ENCODE measurements at regions not wholly inside any gene's neighbourhood (a gene's known extent, or its start where the extent isn't known, plus 50 kb on each side); places are given as distances from the start of the nearest gene placed in this dataset.

DNA sequence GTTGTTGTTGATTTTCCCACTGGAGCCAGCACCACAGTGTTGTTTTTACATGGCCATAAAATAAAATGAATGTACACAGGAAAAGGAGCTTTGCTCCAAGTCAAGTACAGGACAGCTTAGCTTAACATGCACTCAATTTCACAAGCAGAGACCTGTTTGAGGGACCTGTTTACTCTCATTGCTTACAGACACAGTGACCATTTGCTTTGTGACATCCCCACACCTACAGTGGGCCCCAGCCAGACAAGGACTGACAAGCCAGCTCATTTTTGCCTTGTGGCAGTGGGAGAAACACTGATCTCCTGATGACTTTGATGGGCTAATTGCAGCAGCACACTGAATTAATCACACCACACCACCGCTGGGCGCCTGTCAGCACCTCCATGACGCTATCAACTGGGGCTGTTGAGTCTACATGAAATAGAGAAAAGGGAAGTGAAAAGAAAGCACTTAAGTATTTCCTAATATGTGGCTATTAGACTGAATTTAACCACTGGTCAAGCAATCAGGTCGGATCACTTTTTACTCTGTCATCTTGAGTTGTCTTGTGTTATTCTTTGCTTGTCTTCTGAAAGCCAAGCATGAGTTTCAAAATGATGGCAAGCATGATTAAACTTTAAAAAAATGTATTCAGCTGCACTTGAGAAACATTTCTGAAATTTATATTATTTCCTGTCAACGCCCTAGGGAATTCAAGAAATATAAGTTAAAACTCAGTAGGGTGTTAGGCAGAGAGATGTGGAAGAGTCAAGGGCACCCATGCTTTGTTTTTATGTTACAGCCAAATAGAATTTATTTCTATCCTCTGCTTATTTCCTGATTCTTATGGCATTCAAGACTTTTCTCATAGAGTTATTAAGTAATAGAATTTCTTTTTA is 557.7 kb downstream of the RAB28 start (continued):
- TF ChIP-seq RCOR2 (CRISPR knock-in tag; IDR thresholded peaks at IDR 0.05) (no peak), HNRNPLL (IDR thresholded peaks at IDR 0.05; ENCODE audit: low read depth, low read length, poor library complexity, severe bottlenecking) (no peak), ZNF432 (CRISPR knock-in tag; IDR thresholded peaks at IDR 0.05; ENCODE audit: borderline replicate concordance) (no peak), ZFP62 (CRISPR knock-in tag; IDR thresholded peaks at IDR 0.05) (no peak), ZNF124 (CRISPR knock-in tag; IDR thresholded peaks at IDR 0.05) (peak; percentile 49; the same call in 1 of the 2 replicates), FOXK1 (CRISPR knock-in tag; IDR thresholded peaks at IDR 0.05; ENCODE audit: borderline replicate concordance, low read depth) (peak; percentile 89), RORA (CRISPR knock-in tag; IDR thresholded peaks at IDR 0.05) (no peak), MED1 (CRISPR knock-in tag; IDR thresholded peaks at IDR 0.05) (peak; percentile 82), ZNF101 (CRISPR knock-in tag; IDR thresholded peaks at IDR 0.05; ENCODE audit: borderline replicate concordance, low read depth) (no peak), ZBTB21 (CRISPR knock-in tag; IDR thresholded peaks at IDR 0.05) (no peak), GATAD2A (CRISPR knock-in tag; IDR thresholded peaks at IDR 0.05) (peak; percentile 89), KDM1A (CRISPR knock-in tag; IDR thresholded peaks at IDR 0.05) (no peak), SRF (IDR thresholded peaks at IDR 0.05; ENCODE audit: low read depth, low read length) (no peak), FOXO1 (CRISPR knock-in tag; IDR thresholded peaks at IDR 0.05) (peak; percentile 89), CEBPG (CRISPR knock-in tag; IDR thresholded peaks at IDR 0.05) (peak; percentile 61), EP300 (IDR thresholded peaks at IDR 0.05; ENCODE audit: low read depth in 2 of 2, low read length in 2 of 2) (peak in 1 of 2 experiments; percentile 63; a peak in 2 of 4 replicates), EP300 (CRISPR knock-in tag; IDR thresholded peaks at IDR 0.05; ENCODE audit: borderline replicate concordance) (0 out of 2 replicates have a peak, but pooled peaks have one; percentile 23), SAP130 (CRISPR knock-in tag; IDR thresholded peaks at IDR 0.05; ENCODE audit: low read depth) (peak; percentile 41), ZNF335 (CRISPR knock-in tag; IDR thresholded peaks at IDR 0.05) (peak; percentile 21; the same call in 1 of the 2 replicates), ZFP1 (CRISPR knock-in tag; IDR thresholded peaks at IDR 0.05) (peak; percentile 25; the same call in 1 of the 2 replicates), IRX3 (CRISPR knock-in tag; IDR thresholded peaks at IDR 0.05; ENCODE audit: borderline replicate concordance, low read depth) (no peak), KAT8 (CRISPR knock-in tag; IDR thresholded peaks at IDR 0.05) (peak; percentile 61), KDM3A (CRISPR knock-in tag; IDR thresholded peaks at IDR 0.05; ENCODE audit: low read depth) (0 out of 2 replicates have a peak, but pooled peaks have one; percentile 42), SPEN (CRISPR knock-in tag; IDR thresholded peaks at IDR 0.05; ENCODE audit: low read depth) (no peak), ZNF121 (CRISPR knock-in tag; IDR thresholded peaks at IDR 0.05) (peak; percentile 59; the same call in 1 of the 2 replicates)
- TF ChIP-seq, protein P1, sequence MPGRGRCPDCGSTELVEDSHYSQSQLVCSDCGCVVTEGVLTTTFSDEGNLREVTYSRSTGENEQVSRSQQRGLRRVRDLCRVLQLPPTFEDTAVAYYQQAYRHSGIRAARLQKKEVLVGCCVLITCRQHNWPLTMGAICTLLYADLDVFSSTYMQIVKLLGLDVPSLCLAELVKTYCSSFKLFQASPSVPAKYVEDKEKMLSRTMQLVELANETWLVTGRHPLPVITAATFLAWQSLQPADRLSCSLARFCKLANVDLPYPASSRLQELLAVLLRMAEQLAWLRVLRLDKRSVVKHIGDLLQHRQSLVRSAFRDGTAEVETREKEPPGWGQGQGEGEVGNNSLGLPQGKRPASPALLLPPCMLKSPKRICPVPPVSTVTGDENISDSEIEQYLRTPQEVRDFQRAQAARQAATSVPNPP (CRISPR knock-in tag; IDR thresholded peaks at IDR 0.05): peak; percentile 62; the same call in 1 of the 2 replicates
- TF ChIP-seq, protein P2, sequence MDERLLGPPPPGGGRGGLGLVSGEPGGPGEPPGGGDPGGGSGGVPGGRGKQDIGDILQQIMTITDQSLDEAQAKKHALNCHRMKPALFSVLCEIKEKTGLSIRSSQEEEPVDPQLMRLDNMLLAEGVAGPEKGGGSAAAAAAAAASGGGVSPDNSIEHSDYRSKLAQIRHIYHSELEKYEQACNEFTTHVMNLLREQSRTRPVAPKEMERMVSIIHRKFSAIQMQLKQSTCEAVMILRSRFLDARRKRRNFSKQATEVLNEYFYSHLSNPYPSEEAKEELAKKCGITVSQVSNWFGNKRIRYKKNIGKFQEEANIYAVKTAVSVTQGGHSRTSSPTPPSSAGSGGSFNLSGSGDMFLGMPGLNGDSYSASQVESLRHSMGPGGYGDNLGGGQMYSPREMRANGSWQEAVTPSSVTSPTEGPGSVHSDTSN (CRISPR knock-in tag; IDR thresholded peaks at IDR 0.05): no peak
- TF ChIP-seq, protein P3, sequence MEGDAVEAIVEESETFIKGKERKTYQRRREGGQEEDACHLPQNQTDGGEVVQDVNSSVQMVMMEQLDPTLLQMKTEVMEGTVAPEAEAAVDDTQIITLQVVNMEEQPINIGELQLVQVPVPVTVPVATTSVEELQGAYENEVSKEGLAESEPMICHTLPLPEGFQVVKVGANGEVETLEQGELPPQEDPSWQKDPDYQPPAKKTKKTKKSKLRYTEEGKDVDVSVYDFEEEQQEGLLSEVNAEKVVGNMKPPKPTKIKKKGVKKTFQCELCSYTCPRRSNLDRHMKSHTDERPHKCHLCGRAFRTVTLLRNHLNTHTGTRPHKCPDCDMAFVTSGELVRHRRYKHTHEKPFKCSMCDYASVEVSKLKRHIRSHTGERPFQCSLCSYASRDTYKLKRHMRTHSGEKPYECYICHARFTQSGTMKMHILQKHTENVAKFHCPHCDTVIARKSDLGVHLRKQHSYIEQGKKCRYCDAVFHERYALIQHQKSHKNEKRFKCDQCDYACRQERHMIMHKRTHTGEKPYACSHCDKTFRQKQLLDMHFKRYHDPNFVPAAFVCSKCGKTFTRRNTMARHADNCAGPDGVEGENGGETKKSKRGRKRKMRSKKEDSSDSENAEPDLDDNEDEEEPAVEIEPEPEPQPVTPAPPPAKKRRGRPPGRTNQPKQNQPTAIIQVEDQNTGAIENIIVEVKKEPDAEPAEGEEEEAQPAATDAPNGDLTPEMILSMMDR (CRISPR knock-in tag; IDR thresholded peaks at IDR 0.05): no peak
- TF ChIP-seq, protein P4, sequence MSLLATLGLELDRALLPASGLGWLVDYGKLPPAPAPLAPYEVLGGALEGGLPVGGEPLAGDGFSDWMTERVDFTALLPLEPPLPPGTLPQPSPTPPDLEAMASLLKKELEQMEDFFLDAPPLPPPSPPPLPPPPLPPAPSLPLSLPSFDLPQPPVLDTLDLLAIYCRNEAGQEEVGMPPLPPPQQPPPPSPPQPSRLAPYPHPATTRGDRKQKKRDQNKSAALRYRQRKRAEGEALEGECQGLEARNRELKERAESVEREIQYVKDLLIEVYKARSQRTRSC (CRISPR knock-in tag; IDR thresholded peaks at IDR 0.05; ENCODE audit: low read depth): no peak

All from HepG2 (cell line).